ENCODE measurements at regions not wholly inside any gene's neighbourhood (a gene's known extent, or its start where the extent isn't known, plus 50 kb on each side); places are given as distances from the start of the nearest gene placed in this dataset.
"Not testable (repeated sequence)": the region's sequence is repeated elsewhere in the genome, so short reads cannot be mapped to it uniquely, and the experiment has no call there.

- TF ChIP-seq CTCF (IDR thresholded peaks at IDR 0.05): no peak
- TF ChIP-seq POLR2AphosphoS5 (IDR thresholded peaks at IDR 0.05; ENCODE audit: low read depth, low read length): no peak
- TF ChIP-seq SIN3A (IDR thresholded peaks at IDR 0.05; ENCODE audit: borderline replicate concordance, insufficient read depth, low read depth, low read length): no peak
- no peak overlapping the region for H3K4me3 ChIP-seq (ENCODE audit: low read depth in 2 of 2, low read length in 2 of 2)
- ATAC-seq (no peak), DNase-seq (ENCODE audit: low read depth, low spot score) (no peak)
- intact Hi-C loops (cut with micrococcal nuclease; ENCODE audit: unreplicated experiment) (no loop called here), in situ Hi-C loops (cut with HindIII; ENCODE audit: low pct_unique_long_range_greater_than_20kb, low sequenced_read_pairs) (no loop called here)
- H3K4me1 ChIP-seq (ENCODE audit: control insufficient read depth, insufficient read depth, low read length): no peaks in the 10 kb centered on the region
- CTCF ChIA-PET: no interaction called here
- H3K9me3 ChIP-seq (ENCODE audit: control insufficient read depth, insufficient read depth, low read depth, low read length): no peaks in the 10 kb centered on the region
- H3K27ac ChIP-seq (ENCODE audit: low read length): no peak overlapping the region
- H3K27me3 ChIP-seq (ENCODE audit: control insufficient read depth, insufficient read depth, low read length): no peaks in the 10 kb centered on the region; the same call in 1 of the 2 replicates
- no TSS peak for BruUV-seq (replicated peaks)
- H3K36me3 ChIP-seq (ENCODE audit: control insufficient read depth, insufficient read depth, low read length): no peaks in the 10 kb centered on the region
- POLR2A ChIA-PET: no interaction called here
Observed at GRCh38 chr2:113376253-113376912, 61.1 kb upstream of the ZNG1B start.

GRCh38 chr2:113374857-113375256 is 62.6 kb upstream of the ZNG1B start:
- BruUV-seq (replicated peaks); H3K4me3 ChIP-seq (ENCODE audit: low read depth in 2 of 2, low read length in 2 of 2); POLR2A ChIA-PET; ATAC-seq; H3K9me3 ChIP-seq (ENCODE audit: control insufficient read depth, insufficient read depth, low read depth, low read length); H3K36me3 ChIP-seq (ENCODE audit: control insufficient read depth, insufficient read depth, low read length); H3K4me1 ChIP-seq (ENCODE audit: control insufficient read depth, insufficient read depth, low read length); DNase-seq (ENCODE audit: low read depth, low spot score); H3K27me3 ChIP-seq (ENCODE audit: control insufficient read depth, insufficient read depth, low read length); H3K27ac ChIP-seq (ENCODE audit: low read length); CTCF ChIA-PET; in situ Hi-C loops (cut with HindIII; ENCODE audit: low pct_unique_long_range_greater_than_20kb, low sequenced_read_pairs): not testable (repeated sequence)
- intact Hi-C loops (cut with micrococcal nuclease; ENCODE audit: unreplicated experiment): loop anchor here (5.0 kb wide), 1 partner anchor 238 kb away; no protein-coding TSS in a partner anchor

GRCh38 chr2:113372258-113372834 is 65.1 kb upstream of the ZNG1B start:
- ATAC-seq; POLR2A ChIA-PET; in situ Hi-C loops (cut with HindIII; ENCODE audit: low pct_unique_long_range_greater_than_20kb, low sequenced_read_pairs): not testable (repeated sequence)

GRCh38 chr2:113370478-113371091 is 66.9 kb upstream of the ZNG1B start:
- Histone ChIP-seq H3K4me3 (ENCODE audit: low read depth in 2 of 2, low read length in 2 of 2) (no peak overlapping the region), H3K27ac (ENCODE audit: low read length) (no peak overlapping the region), H3K36me3 (ENCODE audit: control insufficient read depth, insufficient read depth, low read length) (no peaks in the 10 kb centered on the region), H3K4me1 (ENCODE audit: control insufficient read depth, insufficient read depth, low read length) (no peaks in the 10 kb centered on the region), H3K27me3 (ENCODE audit: control insufficient read depth, insufficient read depth, low read length) (no peaks in the 10 kb centered on the region), H3K9me3 (ENCODE audit: control insufficient read depth, insufficient read depth, low read depth, low read length) (no peaks in the 10 kb centered on the region)
- POLR2A ChIA-PET: no interaction called here
- no TSS peak for BruUV-seq (replicated peaks)
- ATAC-seq (peak; percentile 98), DNase-seq (ENCODE audit: low read depth, low spot score) (peak; percentile 61)
- TF ChIP-seq SIN3A (IDR thresholded peaks at IDR 0.05; ENCODE audit: borderline replicate concordance, insufficient read depth, low read depth, low read length) (no peak), REST (IDR thresholded peaks at IDR 0.05; ENCODE audit: insufficient read depth in 1 of 2, low read depth in 2 of 2, low read length in 1 of 2) (no peak), CTCF (IDR thresholded peaks at IDR 0.05) (peak; percentile 79), TCF7L2 (IDR thresholded peaks at IDR 0.05; ENCODE audit: low read depth, low read length) (no peak), POLR2AphosphoS5 (IDR thresholded peaks at IDR 0.05; ENCODE audit: low read depth, low read length) (no peak)
- intact Hi-C loops (cut with micrococcal nuclease; ENCODE audit: unreplicated experiment): loop anchor here (1.0 to 5.0 kb wide), 3 partner anchors 121 to 233 kb away; no protein-coding TSS in a partner anchor
- in situ Hi-C loops (cut with HindIII; ENCODE audit: low pct_unique_long_range_greater_than_20kb, low sequenced_read_pairs): no loop called here
- CTCF ChIA-PET: interaction anchor here (1.2 to 1.4 kb wide), 2 partner anchors 122 to 166 kb away, joined by 5 to 14 read pairs; no protein-coding TSS in a partner anchor

More at GRCh38 chr2:113372258-113372834, 65.1 kb upstream of the ZNG1B start:
- H3K9me3 ChIP-seq (ENCODE audit: control insufficient read depth, insufficient read depth, low read depth, low read length); BruUV-seq (replicated peaks); DNase-seq (ENCODE audit: low read depth, low spot score); H3K27me3 ChIP-seq (ENCODE audit: control insufficient read depth, insufficient read depth, low read length); H3K4me1 ChIP-seq (ENCODE audit: control insufficient read depth, insufficient read depth, low read length); H3K27ac ChIP-seq (ENCODE audit: low read length); H3K4me3 ChIP-seq (ENCODE audit: low read depth in 2 of 2, low read length in 2 of 2); H3K36me3 ChIP-seq (ENCODE audit: control insufficient read depth, insufficient read depth, low read length); CTCF ChIA-PET: not testable (repeated sequence)
- intact Hi-C loops (cut with micrococcal nuclease; ENCODE audit: unreplicated experiment): loop anchor here (5.0 kb wide), 1 partner anchor 235 kb away; no protein-coding TSS in a partner anchor

Data from Panc1 (cell line).